ENCODE measurements at regions not wholly inside any gene's neighbourhood (a gene's known extent, or its start where the extent isn't known, plus 50 kb on each side); places are given as distances from the start of the nearest gene placed in this dataset.

GRCh38 chr21:17921579-17922530, 102.7 kb upstream of the C21orf91 start:
- peaks cover 0 to 3% (median 2%) of the 10 kb centered on the region in 4 donors for H3K4me1 Mint-ChIP-seq
- no peak overlapping the region for H3K27ac ChIP-seq (ENCODE audit: insufficient read depth, low read length, poor library complexity, severe bottlenecking)
- ATAC-seq (ENCODE audit: low read depth in 2 of 2) (no peak), DNase-seq (no peak)
- H3K36me3 ChIP-seq (ENCODE audit: control insufficient read depth, insufficient read depth, low read length): no peaks in the 10 kb centered on the region
- H3K27me3 Mint-ChIP-seq: peaks cover 22% of the 10 kb centered on the region
- peaks cover 0 to 6% of the 10 kb centered on the region in 2 experiments for H3K9me3 ChIP-seq (ENCODE audit: control insufficient read depth in 2 of 2, low read length in 2 of 2)
- no peaks in the 10 kb centered on the region for H3K27me3 ChIP-seq (ENCODE audit: control insufficient read depth, insufficient read depth, low read length)
- H3K4me3 ChIP-seq (ENCODE audit: low read depth, low read length): no peak overlapping the region
- H3K4me3 Mint-ChIP-seq: no peak overlapping the region
- H3K9me3 Mint-ChIP-seq: peaks cover 0 to 14% (median 5%) of the 10 kb centered on the region in 7 donors
- peaks cover 4% of the 10 kb centered on the region for H3K36me3 Mint-ChIP-seq
- H3K4me1 ChIP-seq (ENCODE audit: control insufficient read depth, insufficient read depth, low read length, poor library complexity, severe bottlenecking): peaks cover 3% of the 10 kb centered on the region
- H3K27ac Mint-ChIP-seq: no peak overlapping the region

- DNase-seq (no peak), ATAC-seq (ENCODE audit: low read depth in 2 of 2) (no peak)
- no peaks in the 10 kb centered on the region for H3K4me1 Mint-ChIP-seq
- H3K36me3 ChIP-seq (ENCODE audit: control insufficient read depth, insufficient read depth, low read length): no peaks in the 10 kb centered on the region
- H3K4me3 Mint-ChIP-seq: no peak overlapping the region
- H3K4me1 ChIP-seq (ENCODE audit: control insufficient read depth, insufficient read depth, low read length, poor library complexity, severe bottlenecking): no peaks in the 10 kb centered on the region
- H3K9me3 ChIP-seq (ENCODE audit: control insufficient read depth in 2 of 2, low read length in 2 of 2): peaks cover 0 to 5% of the 10 kb centered on the region in 2 experiments
- H3K27me3 ChIP-seq (ENCODE audit: control insufficient read depth, insufficient read depth, low read length): peaks cover 3% of the 10 kb centered on the region
- no peak overlapping the region for H3K4me3 ChIP-seq (ENCODE audit: low read depth, low read length)
- no peak overlapping the region for H3K27ac ChIP-seq (ENCODE audit: insufficient read depth, low read length, poor library complexity, severe bottlenecking)
- H3K9me3 Mint-ChIP-seq: peaks cover 0 to 14% (median 4%) of the 10 kb centered on the region in 7 donors
- H3K27ac Mint-ChIP-seq: no peak overlapping the region
- peaks cover 25% of the 10 kb centered on the region for H3K27me3 Mint-ChIP-seq
- H3K36me3 Mint-ChIP-seq: peaks cover 4% of the 10 kb centered on the region
Measured at GRCh38 chr21:17915976-17916375, 96.8 kb upstream of the C21orf91 start.

GRCh38 chr21:17911628-17912027, 92.5 kb upstream of the C21orf91 start:
- H3K4me1 ChIP-seq (ENCODE audit: control insufficient read depth, insufficient read depth, low read length, poor library complexity, severe bottlenecking): no peaks in the 10 kb centered on the region
- H3K4me1 Mint-ChIP-seq: no peaks in the 10 kb centered on the region
- no peak overlapping the region for H3K4me3 Mint-ChIP-seq
- no peak overlapping the region for H3K27ac Mint-ChIP-seq
- no peaks in the 10 kb centered on the region for H3K36me3 ChIP-seq (ENCODE audit: control insufficient read depth, insufficient read depth, low read length)
- no peaks in the 10 kb centered on the region for H3K9me3 ChIP-seq (ENCODE audit: control insufficient read depth in 2 of 2, low read length in 2 of 2)
- no peak for DNase-seq
- ATAC-seq (ENCODE audit: low read depth in 2 of 2): no peak
- peaks cover 3% of the 10 kb centered on the region for H3K27me3 ChIP-seq (ENCODE audit: control insufficient read depth, insufficient read depth, low read length)
- no peak overlapping the region for H3K27ac ChIP-seq (ENCODE audit: insufficient read depth, low read length, poor library complexity, severe bottlenecking)
- H3K36me3 Mint-ChIP-seq: no peaks in the 10 kb centered on the region
- H3K27me3 Mint-ChIP-seq: peaks cover 11% of the 10 kb centered on the region
- no peak overlapping the region for H3K4me3 ChIP-seq (ENCODE audit: low read depth, low read length)
- H3K9me3 Mint-ChIP-seq: no peaks in the 10 kb centered on the region

GRCh38 chr21:17903929-17904639, 84.9 kb upstream of the C21orf91 start:
- no peak overlapping the region for H3K4me3 ChIP-seq (ENCODE audit: low read depth, low read length)
- H3K27me3 ChIP-seq (ENCODE audit: control insufficient read depth, insufficient read depth, low read length): peaks cover 1% of the 10 kb centered on the region
- peaks cover 5% of the 10 kb centered on the region for H3K27me3 Mint-ChIP-seq
- no peak overlapping the region for H3K4me3 Mint-ChIP-seq
- no peak for DNase-seq
- peaks cover 4% of the 10 kb centered on the region for H3K4me1 ChIP-seq (ENCODE audit: control insufficient read depth, insufficient read depth, low read length, poor library complexity, severe bottlenecking)
- no peak overlapping the region for H3K27ac Mint-ChIP-seq
- peaks cover 0 to 6% (median 2%) of the 10 kb centered on the region in 7 donors for H3K9me3 Mint-ChIP-seq
- no peak for ATAC-seq (ENCODE audit: low read depth in 2 of 2)
- no peaks in the 10 kb centered on the region for H3K9me3 ChIP-seq (ENCODE audit: control insufficient read depth in 2 of 2, low read length in 2 of 2)
- peaks cover 5% of the 10 kb centered on the region for H3K36me3 Mint-ChIP-seq
- peaks cover 0 to 14% (median 7%) of the 10 kb centered on the region in 4 donors for H3K4me1 Mint-ChIP-seq
- H3K36me3 ChIP-seq (ENCODE audit: control insufficient read depth, insufficient read depth, low read length): no peaks in the 10 kb centered on the region
- H3K27ac ChIP-seq (ENCODE audit: insufficient read depth, low read length, poor library complexity, severe bottlenecking): no peak overlapping the region

DNA sequence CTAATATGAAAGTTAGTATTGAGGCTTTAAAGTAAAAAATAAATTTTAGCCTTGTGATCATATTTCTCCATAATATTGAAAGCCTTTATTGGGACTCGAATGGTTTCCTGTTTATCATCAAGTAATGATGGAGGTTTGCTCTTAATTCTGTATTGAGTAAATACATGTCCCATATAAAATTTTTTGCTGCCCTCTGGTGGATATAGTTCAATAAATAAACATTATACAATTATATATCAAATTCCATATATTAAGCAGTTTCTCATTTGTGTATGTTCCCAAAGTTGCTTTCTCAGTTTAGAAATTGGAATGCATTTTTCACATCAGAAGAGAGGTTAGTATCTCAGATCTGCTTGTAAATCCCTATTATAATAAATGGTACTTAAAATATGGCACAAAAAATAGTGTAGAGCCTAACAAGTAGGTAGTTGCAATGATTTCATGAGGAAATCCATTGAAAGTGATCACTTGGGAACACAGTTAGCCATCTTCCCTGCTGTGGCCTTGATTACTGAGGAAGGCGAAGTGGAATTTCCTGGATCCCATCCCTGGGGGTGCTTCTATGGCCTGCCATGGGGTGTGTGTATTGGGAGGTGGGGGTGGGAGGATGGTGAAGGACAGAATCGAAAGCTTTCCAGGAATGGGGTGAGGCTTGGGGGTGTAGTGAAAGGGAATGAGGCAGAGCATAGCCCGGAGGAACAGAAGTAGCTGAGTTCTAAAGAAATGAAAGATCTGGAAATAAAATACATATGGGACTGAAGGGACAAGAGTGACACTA, 84.1 kb upstream of the C21orf91 start:
- Mint-ChIP-seq H3K4me1 (peaks cover 0 to 14% (median 7%) of the 10 kb centered on the region in 4 donors), H3K4me3 (no peak overlapping the region)

DNA sequence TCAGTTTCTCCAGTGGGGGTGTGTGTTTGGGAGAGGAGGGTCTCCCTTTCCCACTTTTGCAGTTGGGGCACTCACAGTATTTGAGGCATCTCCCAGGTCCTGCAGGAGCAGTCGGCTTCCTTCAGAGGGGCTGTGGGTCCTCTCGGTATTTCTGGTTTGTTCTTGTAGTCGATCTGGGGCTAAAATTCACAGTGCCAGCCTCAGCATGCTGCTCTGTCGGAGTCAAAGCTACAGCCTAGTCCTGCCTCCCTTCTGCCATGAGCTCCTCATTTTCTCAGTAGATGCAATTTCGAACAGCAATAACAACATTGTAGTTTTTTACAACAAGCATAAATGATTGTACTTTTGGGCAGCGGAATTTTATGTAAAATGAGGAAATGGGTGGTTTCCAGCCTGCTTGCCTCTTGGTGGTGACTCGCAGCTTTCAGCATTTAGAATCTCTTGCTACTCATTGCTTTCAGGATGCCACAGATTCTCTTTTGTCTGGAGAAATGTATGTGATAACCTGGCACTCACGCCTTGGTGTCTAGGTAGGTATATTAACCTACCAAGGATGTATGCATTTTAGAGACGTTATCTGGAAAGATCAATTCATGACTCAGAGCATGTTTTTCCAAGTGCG, 82.4 kb upstream of the C21orf91 start:
- peaks cover 0 to 11% (median 4%) of the 10 kb centered on the region in 7 donors for H3K9me3 Mint-ChIP-seq
- no peak overlapping the region for H3K4me3 Mint-ChIP-seq
- peak overlapping the region in 1 of 3 donors; percentile 77 for H3K27ac Mint-ChIP-seq
- H3K4me1 Mint-ChIP-seq: peaks cover 0 to 14% (median 7%) of the 10 kb centered on the region in 4 donors
- no peaks in the 10 kb centered on the region for H3K9me3 ChIP-seq (ENCODE audit: control insufficient read depth in 2 of 2, low read length in 2 of 2)
- H3K27me3 ChIP-seq (ENCODE audit: control insufficient read depth, insufficient read depth, low read length): peaks cover 1% of the 10 kb centered on the region
- DNase-seq (no peak), ATAC-seq (ENCODE audit: low read depth in 2 of 2) (no peak)
- no peak overlapping the region for H3K27ac ChIP-seq (ENCODE audit: insufficient read depth, low read length, poor library complexity, severe bottlenecking)
- peaks cover 5% of the 10 kb centered on the region for H3K27me3 Mint-ChIP-seq
- peaks cover 4% of the 10 kb centered on the region for H3K4me1 ChIP-seq (ENCODE audit: control insufficient read depth, insufficient read depth, low read length, poor library complexity, severe bottlenecking)
- peaks cover 9% of the 10 kb centered on the region for H3K36me3 Mint-ChIP-seq
- no peak overlapping the region for H3K4me3 ChIP-seq (ENCODE audit: low read depth, low read length)
- H3K36me3 ChIP-seq (ENCODE audit: control insufficient read depth, insufficient read depth, low read length): no peaks in the 10 kb centered on the region

More for the DNA sequence above, 84.1 kb upstream of the C21orf91 start:
- Histone ChIP-seq H3K27ac (ENCODE audit: insufficient read depth, low read length, poor library complexity, severe bottlenecking) (no peak overlapping the region), H3K27me3 (ENCODE audit: control insufficient read depth, insufficient read depth, low read length) (peaks cover 1% of the 10 kb centered on the region), H3K4me3 (ENCODE audit: low read depth, low read length) (peak overlapping the region; percentile 32), H3K36me3 (ENCODE audit: control insufficient read depth, insufficient read depth, low read length) (no peaks in the 10 kb centered on the region), H3K9me3 (ENCODE audit: control insufficient read depth in 2 of 2, low read length in 2 of 2) (no peaks in the 10 kb centered on the region), H3K4me1 (ENCODE audit: control insufficient read depth, insufficient read depth, low read length, poor library complexity, severe bottlenecking) (peaks cover 4% of the 10 kb centered on the region)
- ATAC-seq (ENCODE audit: low read depth in 2 of 2) (peak; percentile 77), DNase-seq (peak in 2 of 3 donors; percentile 56 to 59)
- Mint-ChIP-seq H3K9me3 (peaks cover 0 to 8% (median 3%) of the 10 kb centered on the region in 7 donors), H3K36me3 (peaks cover 9% of the 10 kb centered on the region), H3K27me3 (peaks cover 5% of the 10 kb centered on the region), H3K27ac (no peak overlapping the region)

GRCh38 chr21:17900990-17901385, 81.8 kb upstream of the C21orf91 start:
- no peaks in the 10 kb centered on the region for H3K9me3 ChIP-seq (ENCODE audit: control insufficient read depth in 2 of 2, low read length in 2 of 2)
- no peak for DNase-seq
- no peak for ATAC-seq (ENCODE audit: low read depth in 2 of 2)
- H3K4me1 Mint-ChIP-seq: peaks cover 0 to 14% (median 7%) of the 10 kb centered on the region in 4 donors
- H3K36me3 Mint-ChIP-seq: peaks cover 9% of the 10 kb centered on the region
- H3K4me3 ChIP-seq (ENCODE audit: low read depth, low read length): no peak overlapping the region
- no peak overlapping the region for H3K27ac Mint-ChIP-seq
- peaks cover 5% of the 10 kb centered on the region for H3K27me3 Mint-ChIP-seq
- peaks cover 0 to 15% (median 4%) of the 10 kb centered on the region in 7 donors for H3K9me3 Mint-ChIP-seq
- H3K4me3 Mint-ChIP-seq: no peak overlapping the region
- no peaks in the 10 kb centered on the region for H3K36me3 ChIP-seq (ENCODE audit: control insufficient read depth, insufficient read depth, low read length)
- H3K27ac ChIP-seq (ENCODE audit: insufficient read depth, low read length, poor library complexity, severe bottlenecking): no peak overlapping the region
- H3K27me3 ChIP-seq (ENCODE audit: control insufficient read depth, insufficient read depth, low read length): peaks cover 1% of the 10 kb centered on the region
- peaks cover 4% of the 10 kb centered on the region for H3K4me1 ChIP-seq (ENCODE audit: control insufficient read depth, insufficient read depth, low read length, poor library complexity, severe bottlenecking)

Measured in CD4-positive, CD25-positive, alpha-beta regulatory T cell (primary cell).